ENCODE measurements at regions not wholly inside any gene's neighbourhood (a gene's known extent, or its start where the extent isn't known, plus 50 kb on each side); places are given as distances from the start of the nearest gene placed in this dataset.

GRCh38 chr3:18992709-18993108, 155.6 kb upstream of the KCNH8 start:
- TF ChIP-seq CTCF (IDR thresholded peaks at IDR 0.05), result no peak
- TF ChIP-seq POLR2A (IDR thresholded peaks at IDR 0.05), result no peak

Data from right lobe of liver (tissue), 4 donors.